Activated CD4-positive, alpha-beta memory T cell treated with anti-CD3 and anti-CD28 coated beads, Interleukin-2, amount 10 ng/mL, durations not matched to agents 7 days and 5 days (primary cell): ENCODE measurements at regions not wholly inside any gene's neighbourhood (a gene's known extent, or its start where the extent isn't known, plus 50 kb on each side); places are given as distances from the start of the nearest gene placed in this dataset.

Experiments used
- CTCF ChIA-PET: fragments of 350-600 bp; sonication (Branson Sonifier 250); formaldehyde crosslinking; loops from one replicate; lab custom pipeline; 2021; ENCODE audit warnings: antibody characterized with exemption, inconsistent platforms; lab: Charles Lee
- POLR2A ChIA-PET: fragments of 350-600 bp; sonication (Branson Sonifier 250); formaldehyde crosslinking; loops from one replicate; lab custom pipeline; 2021; ENCODE audit warnings: antibody characterized with exemption; lab: Charles Lee
- DNase-seq: peaks from one replicate; pipeline ENCODE4 v3.0.0-alpha.2; 2020
- H3K27ac Mint-ChIP-seq: one replicate; pipeline ENCODE4 v1.8.0; 2021; ENCODE audit warnings: mild to moderate bottlenecking, mixed read lengths
- H3K27me3 Mint-ChIP-seq: one replicate; pipeline ENCODE4 v1.8.0; 2021; ENCODE audit warnings: mixed read lengths
- H3K36me3 Mint-ChIP-seq: one replicate; pipeline ENCODE4 v1.8.0; 2021; ENCODE audit warnings: low read depth, mixed read lengths
- H3K4me1 Mint-ChIP-seq: one replicate; pipeline ENCODE4 v1.8.0; 2021; ENCODE audit warnings: mixed read lengths
- H3K4me3 Mint-ChIP-seq: one replicate; pipeline ENCODE4 v1.8.0; 2021; ENCODE audit warnings: mild to moderate bottlenecking, mixed read lengths
- H3K9me3 Mint-ChIP-seq: one replicate; pipeline ENCODE4 v1.8.0; 2021; ENCODE audit warnings: mixed read lengths

- H3K4me3 Mint-ChIP-seq, result no peak overlapping the region
- no peaks in the 10 kb centered on the region for H3K9me3 Mint-ChIP-seq
- H3K4me1 Mint-ChIP-seq, result no peaks in the 10 kb centered on the region
- ChIA-PET CTCF (interaction anchor here (0.6 to 1.8 kb wide), 2 partner anchors 103 to 344 kb away, joined by 3 to 4 read pairs; no protein-coding TSS in a partner anchor), POLR2A (no interaction called here)
- no peak for DNase-seq
- H3K36me3 Mint-ChIP-seq, result no peaks in the 10 kb centered on the region
- H3K27me3 Mint-ChIP-seq, result peaks cover 13% of the 10 kb centered on the region
- H3K27ac Mint-ChIP-seq, result no peak overlapping the region
Measured at GRCh38 chr7:35416568-35416967, 162.7 kb upstream of the TBX20 start.

- Mint-ChIP-seq H3K27me3 (peaks cover 14% of the 10 kb centered on the region), H3K9me3 (no peaks in the 10 kb centered on the region), H3K4me3 (no peak overlapping the region), H3K27ac (no peak overlapping the region), H3K4me1 (no peaks in the 10 kb centered on the region), H3K36me3 (no peaks in the 10 kb centered on the region)
- POLR2A ChIA-PET, result no interaction called here
- no peak for DNase-seq
- CTCF ChIA-PET, result interaction anchor here (0.9 to 1.8 kb wide), 2 partner anchors 9 to 105 kb away, joined by 4 read pairs; no protein-coding TSS in a partner anchor
Measured at GRCh38 chr7:35415411-35415822, 161.5 kb upstream of the TBX20 start.

- CTCF ChIA-PET, result no interaction called here
- no peak for DNase-seq
- Mint-ChIP-seq H3K9me3 (no peaks in the 10 kb centered on the region), H3K4me1 (no peaks in the 10 kb centered on the region), H3K4me3 (no peak overlapping the region), H3K27ac (no peak overlapping the region), H3K27me3 (peaks cover 19% of the 10 kb centered on the region), H3K36me3 (no peaks in the 10 kb centered on the region)
- POLR2A ChIA-PET, result no interaction called here
Measured at GRCh38 chr7:35411331-35411730, 157.4 kb upstream of the TBX20 start.

- H3K36me3 Mint-ChIP-seq, result no peaks in the 10 kb centered on the region
- no peaks in the 10 kb centered on the region for H3K9me3 Mint-ChIP-seq
- H3K27me3 Mint-ChIP-seq, result peaks cover 13% of the 10 kb centered on the region
- H3K4me3 Mint-ChIP-seq, result no peak overlapping the region
- no peak for DNase-seq
- ChIA-PET CTCF (no interaction called here), POLR2A (no interaction called here)
- H3K27ac Mint-ChIP-seq, result no peak overlapping the region
- no peaks in the 10 kb centered on the region for H3K4me1 Mint-ChIP-seq
Measured at GRCh38 chr7:35405461-35405860, 151.6 kb upstream of the TBX20 start.

GRCh38 chr7:35401217-35401879 is 147.4 kb upstream of the TBX20 start:
- H3K27me3 Mint-ChIP-seq, result peaks cover 6% of the 10 kb centered on the region
- no peak overlapping the region for H3K27ac Mint-ChIP-seq
- no peaks in the 10 kb centered on the region for H3K36me3 Mint-ChIP-seq
- H3K4me3 Mint-ChIP-seq, result no peak overlapping the region
- DNase-seq, result no peak
- H3K9me3 Mint-ChIP-seq, result no peaks in the 10 kb centered on the region
- ChIA-PET CTCF (no interaction called here), POLR2A (no interaction called here)
- no peaks in the 10 kb centered on the region for H3K4me1 Mint-ChIP-seq

GRCh38 chr7:35399840-35400239 is 145.9 kb upstream of the TBX20 start:
- ChIA-PET CTCF (no interaction called here), POLR2A (no interaction called here)
- Mint-ChIP-seq H3K27ac (no peak overlapping the region), H3K4me1 (no peaks in the 10 kb centered on the region), H3K9me3 (no peaks in the 10 kb centered on the region), H3K36me3 (no peaks in the 10 kb centered on the region), H3K27me3 (peaks cover 8% of the 10 kb centered on the region), H3K4me3 (no peak overlapping the region)
- no peak for DNase-seq

- H3K27ac Mint-ChIP-seq, result no peak overlapping the region
- POLR2A ChIA-PET, result no interaction called here
- H3K36me3 Mint-ChIP-seq, result no peaks in the 10 kb centered on the region
- no peak for DNase-seq
- CTCF ChIA-PET, result no interaction called here
- H3K9me3 Mint-ChIP-seq, result no peaks in the 10 kb centered on the region
- peaks cover 9% of the 10 kb centered on the region for H3K27me3 Mint-ChIP-seq
- no peaks in the 10 kb centered on the region for H3K4me1 Mint-ChIP-seq
- H3K4me3 Mint-ChIP-seq, result no peak overlapping the region
Measured at GRCh38 chr7:35399216-35399615, 145.3 kb upstream of the TBX20 start.

- CTCF ChIA-PET, result no interaction called here
- H3K27ac Mint-ChIP-seq, result no peak overlapping the region
- H3K4me1 Mint-ChIP-seq, result no peaks in the 10 kb centered on the region
- peaks cover 9% of the 10 kb centered on the region for H3K27me3 Mint-ChIP-seq
- no peak overlapping the region for H3K4me3 Mint-ChIP-seq
- no peaks in the 10 kb centered on the region for H3K36me3 Mint-ChIP-seq
- H3K9me3 Mint-ChIP-seq, result no peaks in the 10 kb centered on the region
- DNase-seq, result no peak
- POLR2A ChIA-PET, result no interaction called here
Measured at GRCh38 chr7:35398518-35398917, 144.6 kb upstream of the TBX20 start.

GRCh38 chr7:35390146-35390545 is 136.2 kb upstream of the TBX20 start:
- peaks cover 6% of the 10 kb centered on the region for H3K27me3 Mint-ChIP-seq
- H3K4me3 Mint-ChIP-seq, result no peak overlapping the region
- H3K9me3 Mint-ChIP-seq, result no peaks in the 10 kb centered on the region
- no peaks in the 10 kb centered on the region for H3K36me3 Mint-ChIP-seq
- DNase-seq, result no peak
- H3K4me1 Mint-ChIP-seq, result no peaks in the 10 kb centered on the region
- H3K27ac Mint-ChIP-seq, result no peak overlapping the region
- ChIA-PET POLR2A (no interaction called here), CTCF (no interaction called here)

GRCh38 chr7:35389636-35390035 is 135.7 kb upstream of the TBX20 start:
- Mint-ChIP-seq H3K27me3 (peaks cover 5% of the 10 kb centered on the region), H3K9me3 (no peaks in the 10 kb centered on the region), H3K4me1 (no peaks in the 10 kb centered on the region), H3K4me3 (no peak overlapping the region), H3K27ac (no peak overlapping the region), H3K36me3 (no peaks in the 10 kb centered on the region)
- CTCF ChIA-PET, result no interaction called here
- POLR2A ChIA-PET, result no interaction called here
- no peak for DNase-seq

GRCh38 chr7:35386816-35387706 is 133.2 kb upstream of the TBX20 start:
- ChIA-PET CTCF (no interaction called here), POLR2A (no interaction called here)
- Mint-ChIP-seq H3K4me3 (no peak overlapping the region), H3K9me3 (no peaks in the 10 kb centered on the region), H3K4me1 (no peaks in the 10 kb centered on the region), H3K27me3 (peaks cover 7% of the 10 kb centered on the region), H3K27ac (no peak overlapping the region), H3K36me3 (no peaks in the 10 kb centered on the region)
- DNase-seq, result no peak

GRCh38 chr7:35386082-35386815 is 132.3 kb upstream of the TBX20 start:
- CTCF ChIA-PET, result no interaction called here
- Mint-ChIP-seq H3K27ac (no peak overlapping the region), H3K4me3 (no peak overlapping the region), H3K36me3 (no peaks in the 10 kb centered on the region), H3K27me3 (peaks cover 7% of the 10 kb centered on the region), H3K4me1 (no peaks in the 10 kb centered on the region), H3K9me3 (no peaks in the 10 kb centered on the region)
- DNase-seq, result no peak
- POLR2A ChIA-PET, result no interaction called here
